IMR-90 (cell line): ENCODE measurements at regions not wholly inside any gene's neighbourhood (a gene's known extent, or its start where the extent isn't known, plus 50 kb on each side); places are given as distances from the start of the nearest gene placed in this dataset.

ENCODE experiments used
- ATAC-seq: fragments of 200-7000 bp; cut with Tn5 transposase; 2 replicates; pipeline ENCODE4 v1.9.1; 2020; ENCODE audit warnings: low read depth, mild to moderate bottlenecking, moderate library complexity
- BruUV-seq: library from RNA; stranded (reverse); fragments of 400-500 nt; replicated peaks from 2 replicates; lab custom pipeline; 2021; lab: Mats Ljungman, UMichigan
- CTCF ChIA-PET: fragments of 300-600 bp; formaldehyde crosslinking; extraction: SDS; loops from one replicate; lab custom pipeline; 2021; ENCODE audit warnings: antibody characterized with exemption; lab: Yijun Ruan, JAX
- POLR2A ChIA-PET: fragments of 300-600 bp; sonication (Branson Sonifier 250); formaldehyde crosslinking; loops from one replicate; lab custom pipeline; 2022; ENCODE audit warnings: antibody characterized with exemption; ENCODE audit not compliant: unreplicated experiment; lab: Charles Lee
- DNase-seq: peaks from one replicate; pipeline ENCODE4 v3.0.0; 2013
- H2AFZ ChIP-seq: replicated peaks from 2 replicates; pipeline ENCODE3; 2013; ENCODE audit warnings: low read length, mild to moderate bottlenecking; ENCODE audit not compliant: poor library complexity
- H2AK5ac ChIP-seq: 2 replicates; pipeline ENCODE4 v1.6.1; 2013; ENCODE audit warnings: low read depth, low read length, inconsistent platforms
- H2AK9ac ChIP-seq: replicated peaks from 2 replicates; pipeline ENCODE3; 2013; ENCODE audit warnings: mild to moderate bottlenecking, low read depth, low read length, moderate library complexity; ENCODE audit not compliant: poor library complexity
- H2BK120ac ChIP-seq: 2 replicates; pipeline ENCODE4 v1.6.1; 2013; ENCODE audit warnings: low read depth, low read length, inconsistent platforms
- H2BK15ac ChIP-seq: 3 replicates; pipeline ENCODE4 v1.6.1; 2013; ENCODE audit warnings: low read depth, low read length, inconsistent platforms
- H2BK20ac ChIP-seq: 2 replicates; pipeline ENCODE4 v1.6.1; 2013; ENCODE audit warnings: low read depth, mild to moderate bottlenecking, inconsistent platforms, low read length, moderate library complexity
- H2BK5ac ChIP-seq: 2 replicates; pipeline ENCODE4 v1.6.1; 2013; ENCODE audit warnings: mild to moderate bottlenecking, low read depth, low read length, inconsistent platforms; ENCODE audit not compliant: poor library complexity, severe bottlenecking
- H3K14ac ChIP-seq: replicated peaks from 2 replicates; pipeline ENCODE4 v1.6.1; 2013; ENCODE audit warnings: low read depth, low read length, inconsistent platforms
- H3K18ac ChIP-seq: 2 replicates; pipeline ENCODE4 v1.6.1; 2013; ENCODE audit warnings: low read depth, low read length, control low read depth
- H3K23ac ChIP-seq: 2 replicates; pipeline ENCODE4 v1.6.1; 2013; ENCODE audit warnings: low read depth, low read length, inconsistent platforms
- H3K27ac ChIP-seq: 2 replicates; pipeline ENCODE4 v1.5.1; 2013; ENCODE audit warnings: mild to moderate bottlenecking, control low read depth, low read length; ENCODE audit not compliant: insufficient read depth
- H3K27me3 ChIP-seq: 2 replicates; pipeline ENCODE4 v1.6.1; 2013; ENCODE audit warnings: low read length; ENCODE audit not compliant: control insufficient read depth, insufficient read depth
- H3K36me3 ChIP-seq: 2 replicates; pipeline ENCODE4 v1.6.1; 2013; ENCODE audit warnings: low read length, mixed read lengths; ENCODE audit not compliant: control insufficient read depth, insufficient read depth
- H3K4ac ChIP-seq: 2 replicates; pipeline ENCODE4 v1.6.1; 2013; ENCODE audit warnings: low read depth, low read length, inconsistent platforms
- H3K4me1 ChIP-seq: 2 replicates; pipeline ENCODE4 v1.6.1; 2013; ENCODE audit warnings: low read length, mixed read lengths; ENCODE audit not compliant: control insufficient read depth, insufficient read depth
- H3K4me2 ChIP-seq: 2 replicates; pipeline ENCODE4 v1.6.1; 2013; ENCODE audit warnings: low read depth, mild to moderate bottlenecking, control low read depth, low read length, moderate library complexity
- H3K4me3 ChIP-seq: 2 replicates; pipeline ENCODE4 v1.5.1; 2013; ENCODE audit warnings: low read depth, mild to moderate bottlenecking, control low read depth, low read length, moderate library complexity; ENCODE audit not compliant: insufficient read depth
- H3K56ac ChIP-seq: 2 replicates; pipeline ENCODE4 v1.6.1; 2013; ENCODE audit warnings: low read length, inconsistent platforms; ENCODE audit not compliant: insufficient read depth; ENCODE audit errors: extremely low read depth
- H3K79me1 ChIP-seq, 2 experiments: 2 replicates each; pipeline ENCODE4 v1.6.1; 2013; ENCODE audit warnings: low read length in 2 of 2, inconsistent platforms in 1 of 2, low read depth in 1 of 2
- H3K9ac ChIP-seq: 2 replicates; pipeline ENCODE4 v1.6.1; 2013; ENCODE audit warnings: low read depth, low read length, control low read depth
- H3K9me1 ChIP-seq: 2 replicates; pipeline ENCODE4 v1.6.1; 2013; ENCODE audit warnings: low read length, inconsistent platforms; ENCODE audit not compliant: insufficient read depth
- H3K9me3 ChIP-seq: 2 replicates; pipeline ENCODE4 v1.6.1; 2013; ENCODE audit warnings: low read length; ENCODE audit not compliant: control insufficient read depth, insufficient read depth
- H4K20me1 ChIP-seq: 2 replicates; pipeline ENCODE4 v1.6.1; 2013; ENCODE audit warnings: low read length, inconsistent platforms; ENCODE audit not compliant: insufficient read depth
- H4K5ac ChIP-seq: 2 replicates; pipeline ENCODE4 v1.6.1; 2013; ENCODE audit warnings: mild to moderate bottlenecking, low read depth, low read length, control low read depth
- H4K8ac ChIP-seq, 2 experiments: 2 replicates each; pipeline ENCODE4 v1.6.1; 2013; ENCODE audit warnings: low read depth in 2 of 2, low read length in 2 of 2, control low read depth in 1 of 2, inconsistent platforms in 1 of 2
- H4K91ac ChIP-seq: 2 replicates; pipeline ENCODE4 v1.6.1; 2013; ENCODE audit warnings: low read depth, low read length, inconsistent platforms; ENCODE audit not compliant: insufficient read depth
- RFX5 ChIP-seq: IDR thresholded peaks from 2 replicates; pipeline ENCODE4 v1.8.0; 2012; ENCODE audit warnings: low read depth, mild to moderate bottlenecking, low read length, moderate library complexity
- USF2 ChIP-seq: fragments of 150-350 bp; IDR thresholded peaks from 2 replicates; pipeline ENCODE4 v1.6.1; 2017; ENCODE audit warnings: mild to moderate bottlenecking, antibody characterized with exemption, low read length, low read depth
- WGBS, 2 experiments: methylation state at CpG; one replicate each; pipeline versions ENCODE4 v1.1.5 to v1.1.7; 2013; ENCODE audit warnings: missing lambda C conversion rate in 2 of 2; ENCODE audit not compliant: insufficient read length in 1 of 2; ENCODE audit errors: extremely low coverage in 2 of 2; 5-methylcytosine and 5-hydroxymethylcytosine counted together
- dilution Hi-C: fragments of 300-500 bp; cut with HindIII; formaldehyde crosslinking; loops from one replicate; pipeline ENCODE4 v1.14.3; 2018; ENCODE audit warnings: low sequenced_read_pairs; ENCODE audit not compliant: unreplicated experiment
- in situ Hi-C: fragments of 300-500 bp; cut with MboI; formaldehyde crosslinking; loops from 3 replicates; pipeline ENCODE4 v1.14.3; 2019; ENCODE audit warnings: low sequenced_read_pairs, inconsistent platforms, mixed read lengths
- intact Hi-C: fragments of 100-400 bp; cut with micrococcal nuclease; formaldehyde crosslinking; loops from 2 replicates; pipeline ENCODE4 v1.10.0; 2022

- no peak overlapping the region for H4K8ac ChIP-seq
- H3K9ac ChIP-seq = no peak overlapping the region
- no peak overlapping the region for H3K27ac ChIP-seq
- H3K4me3 ChIP-seq = no peak overlapping the region
- no peak overlapping the region for H2AK5ac ChIP-seq
- H3K56ac ChIP-seq = no peak overlapping the region
- no peak overlapping the region for H3K4me2 ChIP-seq
- H2BK15ac ChIP-seq = no peak overlapping the region
- no peak for ATAC-seq
- dilution Hi-C loops (no loop called here), in situ Hi-C loops (no loop called here), intact Hi-C loops (no loop called here)
- WGBS, 2 experiments = no CpG with 5 or more reads among the region's 3 CpGs
- H3K79me1 ChIP-seq = no peaks in the 10 kb centered on the region
- no peak overlapping the region for H3K18ac ChIP-seq
- H2BK20ac ChIP-seq = no peak overlapping the region
- H4K20me1 ChIP-seq = no peaks in the 10 kb centered on the region
- H3K4me1 ChIP-seq = no peaks in the 10 kb centered on the region
- CTCF ChIA-PET = no interaction called here
- H2BK120ac ChIP-seq = no peak overlapping the region
- no peak overlapping the region for H3K14ac ChIP-seq
- H3K36me3 ChIP-seq = no peaks in the 10 kb centered on the region
- no peak overlapping the region for H2AK9ac ChIP-seq
- no peak for DNase-seq
- no peak overlapping the region for H4K5ac ChIP-seq
- no peaks in the 10 kb centered on the region for H3K9me3 ChIP-seq
- no peak overlapping the region for H4K91ac ChIP-seq
- H3K23ac ChIP-seq = no peak overlapping the region
- H2BK5ac ChIP-seq = no peak overlapping the region
- POLR2A ChIA-PET = no interaction called here
- no TSS peak for BruUV-seq
- H2AFZ ChIP-seq = no peak overlapping the region
- no peak for TF ChIP-seq RFX5
- TF ChIP-seq USF2 = no peak
- no peak overlapping the region for H3K4ac ChIP-seq
- H3K9me1 ChIP-seq = peaks cover 3% of the 10 kb centered on the region; the same call in 1 of the 2 replicates
- H3K27me3 ChIP-seq = peaks cover 22% of the 10 kb centered on the region
Observed at GRCh38 chr4:26009502-26009901, 95.5 kb downstream of the SMIM20 start.
